GM12872 (cell line): ENCODE measurements at regions not wholly inside any gene's neighbourhood (a gene's known extent, or its start where the extent isn't known, plus 50 kb on each side); places are given as distances from the start of the nearest gene placed in this dataset.

Source experiments
- CTCF ChIP-seq: IDR thresholded peaks from 3 replicates; pipeline ENCODE4 v1.5.1; 2011; ENCODE audit warnings: low read depth, mild to moderate bottlenecking, low read length, moderate library complexity; ENCODE audit not compliant: insufficient read depth

GRCh38 chr3:17831366-17831765, 88.9 kb upstream of the TBC1D5 start:
- no peak for TF ChIP-seq CTCF

- no peak for TF ChIP-seq CTCF
Measured at GRCh38 chr3:17830788-17831187, 88.4 kb upstream of the TBC1D5 start.

- no peak for TF ChIP-seq CTCF
Measured at GRCh38 chr3:17828388-17828787, 86.0 kb upstream of the TBC1D5 start.

- TF ChIP-seq CTCF, result no peak
Measured at GRCh38 chr3:17825298-17825697, 82.9 kb upstream of the TBC1D5 start.

- no peak for TF ChIP-seq CTCF
Measured at GRCh38 chr3:17823816-17824215, 81.4 kb upstream of the TBC1D5 start.

- no peak for TF ChIP-seq CTCF
Measured at GRCh38 chr3:17823036-17823435, 80.6 kb upstream of the TBC1D5 start.

- no peak for TF ChIP-seq CTCF
Measured at GRCh38 chr3:17820704-17821103, 78.3 kb upstream of the TBC1D5 start.

- TF ChIP-seq CTCF, result no peak
Measured at GRCh38 chr3:17820275-17820674, 77.8 kb upstream of the TBC1D5 start.
